H1 (cell line): ENCODE measurements at regions not wholly inside any gene's neighbourhood (a gene's known extent, or its start where the extent isn't known, plus 50 kb on each side); places are given as distances from the start of the nearest gene placed in this dataset.

Experiments
- CHD7 ChIP-seq: fragments of 300-600 bp; sonication (generic); IDR thresholded peaks from 2 replicates; pipeline ENCODE4 v1.7.1; 2012; ENCODE audit warnings: low read length, moderate library complexity, mild to moderate bottlenecking, inconsistent platforms; ENCODE audit not compliant: insufficient replicate concordance
- JUND ChIP-seq: IDR thresholded peaks from 2 replicates; pipeline ENCODE4 v1.6.1; 2011; ENCODE audit warnings: mild to moderate bottlenecking, improper control_type of control experiment, low read length
- KDM4A ChIP-seq: IDR thresholded peaks from one replicate; pipeline ENCODE4 v1.7.1; 2012; ENCODE audit warnings: low read depth, mild to moderate bottlenecking, moderate library complexity, low read length, inconsistent platforms; ENCODE audit not compliant: severe bottlenecking
- NRF1 ChIP-seq: IDR thresholded peaks from 2 replicates; pipeline ENCODE4 v1.6.1; 2011; ENCODE audit warnings: mild to moderate bottlenecking, low read depth, low read length, improper control_type of control experiment
- RXRA ChIP-seq: IDR thresholded peaks from 2 replicates; pipeline ENCODE4 v1.6.1; 2011; ENCODE audit warnings: low read depth, mild to moderate bottlenecking, low read length, moderate library complexity; ENCODE audit not compliant: insufficient read depth

GRCh38 chr3:45313743-45314403 lies 74.5 kb upstream of the LARS2 start (continued):
- no peak for TF ChIP-seq CHD7
- no peak for TF ChIP-seq RXRA
- TF ChIP-seq NRF1 = no peak
- TF ChIP-seq JUND = no peak
- no peak for TF ChIP-seq KDM4A
